T-cell (primary cell): ENCODE measurements at regions not wholly inside any gene's neighbourhood (a gene's known extent, or its start where the extent isn't known, plus 50 kb on each side); places are given as distances from the start of the nearest gene placed in this dataset.

Experiments
- ATAC-seq, 4 experiments: fragments of 200-7000 bp in 3 of 4; fragments of 150-1000 bp in 1 of 4; cut with Tn5 transposase; replicated peaks in 1 of 4; 1 replicate in 3 of 4; 2 replicates in 1 of 4; pipeline ENCODE4 v1.10.0; 2021; ENCODE audit warnings: moderate library complexity in 3 of 4, mild to moderate bottlenecking in 2 of 4, moderate number of reproducible peaks in 1 of 4
- CTCF ChIA-PET, 2 donors: fragments of 300-600 bp; sonication (Branson Sonifier 250); formaldehyde crosslinking; loops; one replicate each; lab custom pipeline; 2022; ENCODE audit warnings: antibody characterized with exemption in 2 of 2; lab: Charles Lee
- POLR2A ChIA-PET, 2 donors: fragments of 300-600 bp; sonication (Branson Sonifier 250); formaldehyde crosslinking; loops; one replicate each; lab custom pipeline; 2022; ENCODE audit warnings: antibody characterized with exemption in 2 of 2; lab: Charles Lee
- DNase-seq, 35 experiments: peaks; one replicate each; pipeline versions ENCODE4 v3.0.0 to v3.0.0-alpha.2; 2013 to 2023
- H3K27ac ChIP-seq: one replicate; pipeline ENCODE4 v1.5.1; 2013; ENCODE audit warnings: low read length
- H3K27me3 ChIP-seq, 2 experiments: replicated peaks in 1 of 2; 1 replicate in 1 of 2; 2 replicates in 1 of 2; pipeline versions ENCODE4 v1.6.1 to v1.7.0; 2013; ENCODE audit warnings: low read length in 1 of 2, mixed read lengths in 1 of 2; ENCODE audit not compliant: control insufficient read depth in 2 of 2, insufficient read depth in 2 of 2; ENCODE audit errors: extremely low read depth in 1 of 2
- H3K36me3 ChIP-seq, 2 donors: 1 replicate in 1 of 2; 2 replicates in 1 of 2; pipeline versions ENCODE4 v1.6.1 to v1.7.0; 2013; ENCODE audit warnings: low read length in 1 of 2; ENCODE audit not compliant: control insufficient read depth in 2 of 2, insufficient read depth in 1 of 2; ENCODE audit errors: extremely low read depth in 1 of 2
- H3K4me1 ChIP-seq, 2 experiments: 1 replicate in 1 of 2; 2 replicates in 1 of 2; pipeline versions ENCODE4 v1.6.1 to v1.7.0; 2013; ENCODE audit warnings: low read length in 2 of 2, mixed read lengths in 1 of 2; ENCODE audit not compliant: insufficient read depth in 2 of 2, control insufficient read depth in 1 of 2; ENCODE audit errors: extremely low read depth in 1 of 2
- H3K4me3 ChIP-seq, 2 donors: 1 replicate in 1 of 2; 2 replicates in 1 of 2; pipeline versions ENCODE4 v1.5.1 to v1.7.0; 2013; ENCODE audit warnings: mild to moderate bottlenecking in 2 of 2, low read length in 1 of 2, moderate library complexity in 1 of 2; ENCODE audit not compliant: control insufficient read depth in 1 of 2; ENCODE audit errors: extremely low read depth in 1 of 2
- H3K9me3 ChIP-seq: 2 replicates; pipeline ENCODE4 v1.7.0; 2013
- H3K27ac Mint-ChIP-seq, 2 donors: one replicate each; pipeline ENCODE4 v1.8.0; 2020 to 2021; ENCODE audit warnings: mild to moderate bottlenecking in 2 of 2, mixed read lengths in 2 of 2
- H3K27me3 Mint-ChIP-seq, 2 donors: one replicate each; pipeline ENCODE4 v1.8.0; 2021 to 2022; ENCODE audit warnings: mixed read lengths in 2 of 2
- H3K36me3 Mint-ChIP-seq: one replicate; pipeline ENCODE4 v1.8.0; 2021; ENCODE audit warnings: mixed read lengths
- H3K4me1 Mint-ChIP-seq, 3 donors: one replicate each; pipeline ENCODE4 v1.8.0; 2020 to 2022; ENCODE audit warnings: mixed read lengths in 3 of 3, mild to moderate bottlenecking in 1 of 3
- H3K4me3 Mint-ChIP-seq, 3 donors: one replicate each; pipeline ENCODE4 v1.8.0; 2020 to 2022; ENCODE audit warnings: mild to moderate bottlenecking in 3 of 3, mixed read lengths in 3 of 3, moderate library complexity in 3 of 3
- H3K9me3 Mint-ChIP-seq, 3 donors: one replicate each; pipeline ENCODE4 v1.8.0; 2020 to 2022; ENCODE audit warnings: mixed read lengths in 3 of 3
- WGBS: methylation state at CpG from one replicate; pipeline ENCODE4 v1.1.5; 2013; ENCODE audit warnings: missing lambda C conversion rate; ENCODE audit not compliant: insufficient coverage; 5-methylcytosine and 5-hydroxymethylcytosine counted together

DNA sequence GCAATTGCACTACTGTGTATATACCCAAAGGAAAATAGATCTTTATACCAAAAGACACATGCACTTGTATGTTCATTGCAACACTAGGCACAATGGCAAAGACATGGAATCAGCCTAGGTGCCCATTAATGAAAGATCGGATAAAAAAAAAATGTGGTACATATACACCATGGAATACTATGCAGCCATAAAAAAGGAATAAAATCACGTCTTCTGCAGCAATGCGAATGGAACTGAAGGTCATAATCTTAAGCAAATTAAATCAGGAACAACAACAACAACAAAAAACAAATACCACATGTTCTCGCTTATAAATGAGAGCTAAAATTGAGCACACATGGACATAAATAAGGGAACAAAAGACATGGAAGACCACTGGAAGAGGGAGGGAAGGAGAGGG is 266.7 kb upstream of the CDH18 start:
- Histone ChIP-seq H3K9me3 (peaks cover 3% of the 10 kb centered on the region), H3K4me1 (no peaks in the 10 kb centered on the region), H3K4me3 (no peak overlapping the region), H3K27me3 (no peaks in the 10 kb centered on the region), H3K36me3 (no peaks in the 10 kb centered on the region), H3K27ac (no peak overlapping the region)
- no peak overlapping the region for H3K4me3 Mint-ChIP-seq
- DNase-seq (no peak), ATAC-seq (no peak)
- no peaks in the 10 kb centered on the region for H3K27me3 Mint-ChIP-seq
- H3K4me1 Mint-ChIP-seq: no peaks in the 10 kb centered on the region
- ChIA-PET POLR2A (no interaction called here), CTCF (no interaction called here)
- H3K9me3 Mint-ChIP-seq: peaks cover 14 to 26% (median 22%) of the 10 kb centered on the region in 3 donors
- WGBS: 83% methylated on average over 1 of the region's 4 CpGs
- no peaks in the 10 kb centered on the region for H3K36me3 Mint-ChIP-seq
- H3K27ac Mint-ChIP-seq: no peak overlapping the region

DNA sequence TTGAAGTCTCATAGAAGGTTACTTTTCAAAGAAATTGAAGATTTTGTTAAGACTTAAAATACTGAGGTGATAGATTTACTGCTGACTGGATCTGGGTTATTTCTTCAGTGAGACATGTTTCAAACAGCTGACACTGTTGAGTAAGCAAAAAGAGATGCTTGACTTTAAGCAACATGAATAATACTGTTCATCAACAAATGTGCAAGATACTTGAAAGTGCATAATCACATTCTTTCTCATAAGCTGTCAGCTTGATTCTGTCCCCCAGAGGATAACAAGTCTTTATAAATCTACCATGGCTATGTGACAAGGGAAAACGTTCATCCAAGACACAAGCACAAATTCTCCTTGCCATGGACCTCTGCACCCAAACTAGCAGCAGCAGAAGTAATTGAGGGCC is 260.1 kb upstream of the CDH18 start:
- CTCF ChIA-PET: no interaction called here

DNA sequence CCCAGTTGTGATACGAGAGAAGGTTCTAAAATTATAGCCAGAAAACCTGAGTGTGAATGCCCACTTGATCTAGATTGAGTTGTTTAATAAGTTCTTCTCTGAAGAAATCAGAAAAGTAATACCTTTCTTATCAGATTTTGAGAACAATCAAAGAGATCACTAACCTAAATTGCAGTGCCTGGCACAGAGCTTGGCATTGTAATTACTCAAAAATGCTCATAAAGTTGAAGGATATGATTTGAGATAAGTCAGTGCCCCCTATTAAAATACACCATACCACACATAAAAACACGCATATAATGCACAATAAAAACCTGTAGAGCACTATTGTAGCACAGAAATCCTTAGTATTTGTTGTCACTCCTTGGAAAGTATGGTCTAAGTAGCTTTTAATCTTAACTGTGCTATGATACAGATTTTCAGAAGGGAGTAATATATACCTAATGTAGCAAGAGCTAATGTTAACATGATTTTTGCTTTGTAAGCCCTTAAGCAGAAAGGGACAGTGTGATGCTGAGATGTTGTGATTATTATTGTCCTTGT is 257.5 kb upstream of the CDH18 start:
- no peaks in the 10 kb centered on the region for H3K27me3 Mint-ChIP-seq
- no peaks in the 10 kb centered on the region for H3K36me3 Mint-ChIP-seq
- no peaks in the 10 kb centered on the region for H3K27me3 ChIP-seq
- H3K4me3 Mint-ChIP-seq: no peak overlapping the region
- POLR2A ChIA-PET: interaction anchor here in 1 of 2 donors (0.8 kb wide), 1 partner anchor 95 kb away, joined by 5 read pairs; no protein-coding TSS in a partner anchor
- DNase-seq: no peak
- WGBS: no CpG with 5 or more reads among the region's 2 CpGs
- H3K4me1 Mint-ChIP-seq: no peaks in the 10 kb centered on the region
- no peak overlapping the region for H3K4me3 ChIP-seq
- CTCF ChIA-PET: no interaction called here
- peaks cover 6 to 25% (median 15%) of the 10 kb centered on the region in 3 donors for H3K9me3 Mint-ChIP-seq
- no peaks in the 10 kb centered on the region for H3K9me3 ChIP-seq
- H3K27ac ChIP-seq: no peak overlapping the region
- ATAC-seq: no peak
- no peaks in the 10 kb centered on the region for H3K4me1 ChIP-seq
- H3K27ac Mint-ChIP-seq: no peak overlapping the region
- no peaks in the 10 kb centered on the region for H3K36me3 ChIP-seq

More for the DNA sequence above, 260.1 kb upstream of the CDH18 start:
- peaks cover 4 to 25% (median 15%) of the 10 kb centered on the region in 3 donors for H3K9me3 Mint-ChIP-seq
- H3K36me3 Mint-ChIP-seq: no peaks in the 10 kb centered on the region
- ATAC-seq: no peak
- H3K4me1 Mint-ChIP-seq: no peaks in the 10 kb centered on the region
- H3K27ac ChIP-seq: no peak overlapping the region
- no peak for DNase-seq
- WGBS: no CpG with 5 or more reads among the region's 1 CpG
- H3K4me3 Mint-ChIP-seq: no peak overlapping the region
- H3K9me3 ChIP-seq: peaks cover 3% of the 10 kb centered on the region
- no peak overlapping the region for H3K27ac Mint-ChIP-seq
- H3K36me3 ChIP-seq: no peaks in the 10 kb centered on the region
- H3K27me3 Mint-ChIP-seq: no peaks in the 10 kb centered on the region
- POLR2A ChIA-PET: no interaction called here
- H3K4me1 ChIP-seq: no peaks in the 10 kb centered on the region
- no peak overlapping the region for H3K4me3 ChIP-seq
- no peaks in the 10 kb centered on the region for H3K27me3 ChIP-seq

DNA sequence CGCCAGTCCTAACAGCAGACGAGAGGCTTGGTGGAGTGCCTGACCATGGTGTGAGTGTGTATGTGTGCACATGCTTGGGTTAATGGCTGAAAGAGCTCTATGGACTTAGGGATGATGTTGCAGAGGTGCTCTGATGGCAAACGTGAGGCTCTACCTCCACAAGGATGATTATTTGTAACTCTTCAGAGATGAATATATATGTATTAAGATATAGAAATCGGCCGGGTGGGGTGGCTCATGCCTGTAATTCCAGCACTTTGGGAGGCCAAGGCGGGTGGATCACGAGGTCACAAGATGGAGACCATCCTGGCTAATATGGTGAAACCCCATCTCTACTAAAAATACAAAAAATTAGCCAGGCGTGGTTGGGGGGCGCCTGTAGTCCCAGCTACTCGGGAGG is 253.4 kb upstream of the CDH18 start:
- H3K4me1 ChIP-seq: no peaks in the 10 kb centered on the region
- Mint-ChIP-seq H3K4me3 (no peak overlapping the region), H3K27me3 (no peaks in the 10 kb centered on the region), H3K9me3 (peaks cover 6 to 16% (median 14%) of the 10 kb centered on the region in 3 donors), H3K27ac (no peak overlapping the region), H3K4me1 (no peaks in the 10 kb centered on the region), H3K36me3 (no peaks in the 10 kb centered on the region)
- no peak overlapping the region for H3K4me3 ChIP-seq
- H3K9me3 ChIP-seq: no peaks in the 10 kb centered on the region
- POLR2A ChIA-PET: no interaction called here
- no peaks in the 10 kb centered on the region for H3K27me3 ChIP-seq
- 60% methylated on average over 2 of the region's 10 CpGs for WGBS
- DNase-seq (no peak), ATAC-seq (no peak)
- CTCF ChIA-PET: no interaction called here
- no peaks in the 10 kb centered on the region for H3K36me3 ChIP-seq
- no peak overlapping the region for H3K27ac ChIP-seq

DNA sequence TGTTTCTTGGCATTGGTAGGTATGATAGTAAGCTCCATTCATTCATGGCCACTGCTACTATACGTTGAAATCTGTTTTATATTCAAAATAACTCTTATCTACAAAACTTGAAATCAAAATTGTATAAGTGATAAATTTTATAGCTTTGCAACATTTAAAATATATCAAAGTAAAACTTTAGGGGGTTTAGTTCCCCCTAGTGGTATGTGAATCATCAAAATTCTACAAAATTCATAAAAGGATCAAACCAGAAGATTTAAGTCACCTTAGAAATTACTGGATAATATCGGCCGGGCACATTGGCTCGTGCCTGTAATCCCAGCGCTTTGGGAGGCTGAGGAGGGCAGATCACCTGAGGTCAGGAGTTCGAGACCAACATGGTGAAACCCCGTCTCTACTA is 243.0 kb upstream of the CDH18 start:
- no peak overlapping the region for H3K27ac Mint-ChIP-seq
- no peak for DNase-seq
- H3K9me3 Mint-ChIP-seq: peaks cover 12 to 28% (median 12%) of the 10 kb centered on the region in 3 donors
- ATAC-seq: no peak
- Histone ChIP-seq H3K9me3 (no peaks in the 10 kb centered on the region), H3K36me3 (no peaks in the 10 kb centered on the region), H3K4me3 (no peak overlapping the region), H3K27ac (no peak overlapping the region), H3K4me1 (no peaks in the 10 kb centered on the region), H3K27me3 (no peaks in the 10 kb centered on the region)
- WGBS: 100% methylated on average over 1 of the region's 7 CpGs
- POLR2A ChIA-PET: no interaction called here
- H3K36me3 Mint-ChIP-seq: no peaks in the 10 kb centered on the region
- H3K4me3 Mint-ChIP-seq: no peak overlapping the region
- no peaks in the 10 kb centered on the region for H3K4me1 Mint-ChIP-seq
- no peaks in the 10 kb centered on the region for H3K27me3 Mint-ChIP-seq
- CTCF ChIA-PET: no interaction called here

DNA sequence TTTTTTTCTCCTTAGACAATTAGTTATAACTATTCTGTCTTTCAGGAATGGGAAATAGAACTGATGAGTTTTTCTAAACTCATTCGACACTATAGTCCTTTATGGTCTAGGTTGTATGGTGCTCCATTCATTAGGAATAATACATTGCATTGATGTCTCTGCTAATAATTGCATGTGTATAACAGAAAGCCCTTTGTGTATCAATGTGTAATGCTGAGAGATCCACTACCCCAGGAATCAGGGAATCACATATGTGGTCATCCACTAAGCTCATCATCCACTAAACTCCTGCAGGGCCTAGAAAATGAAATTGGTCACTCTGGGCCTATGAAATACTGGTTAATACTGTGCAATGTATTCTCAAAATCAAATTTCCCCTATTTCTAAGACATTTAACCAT is 242.0 kb upstream of the CDH18 start:
- DNase-seq (no peak), ATAC-seq (no peak)
- WGBS: no CpG with 5 or more reads among the region's 1 CpG
- Histone ChIP-seq H3K36me3 (no peaks in the 10 kb centered on the region), H3K9me3 (no peaks in the 10 kb centered on the region), H3K27me3 (no peaks in the 10 kb centered on the region), H3K27ac (no peak overlapping the region), H3K4me1 (no peaks in the 10 kb centered on the region), H3K4me3 (no peak overlapping the region)
- Mint-ChIP-seq H3K4me3 (no peak overlapping the region), H3K27me3 (no peaks in the 10 kb centered on the region), H3K4me1 (no peaks in the 10 kb centered on the region), H3K36me3 (no peaks in the 10 kb centered on the region), H3K9me3 (peaks cover 9 to 29% (median 21%) of the 10 kb centered on the region in 3 donors), H3K27ac (no peak overlapping the region)
- CTCF ChIA-PET: no interaction called here
- POLR2A ChIA-PET: no interaction called here
